Loucy (cell line): ENCODE measurements at regions not wholly inside any gene's neighbourhood (a gene's known extent, or its start where the extent isn't known, plus 50 kb on each side); places are given as distances from the start of the nearest gene placed in this dataset.

Experiments
- CTCF ChIP-seq: fragments of 200-600 bp; sonication (generic); conservative IDR thresholded peaks from 2 replicates; pipeline ENCODE4 v1.5.1; 2014; ENCODE audit warnings: mild to moderate bottlenecking, antibody characterized with exemption, low read length
- EZH2phosphoT487 ChIP-seq: fragments of 200-600 bp; IDR thresholded peaks from 2 replicates; pipeline ENCODE4 v1.6.1; 2018; ENCODE audit warnings: antibody characterized with exemption, mild to moderate bottlenecking, moderate library complexity, borderline replicate concordance

GRCh38 chr2:144854596-144854995 is 334.7 kb upstream of the ZEB2 start:
- no peak for TF ChIP-seq CTCF
- no peak for TF ChIP-seq EZH2phosphoT487
